WTC11 (cell line): ENCODE measurements at regions not wholly inside any gene's neighbourhood (a gene's known extent, or its start where the extent isn't known, plus 50 kb on each side); places are given as distances from the start of the nearest gene placed in this dataset.

Source experiments
- ATAC-seq: fragments of 200-7000 bp; cut with Tn5 transposase; 2 replicates; pipeline ENCODE4 v1.10.0; 2021; ENCODE audit warnings: mild to moderate bottlenecking, moderate library complexity
- CTCF ChIA-PET: fragments of 300-600 bp; sonication (Branson Sonifier 250); formaldehyde crosslinking; loops from one replicate; lab custom pipeline; 2021; ENCODE audit warnings: antibody characterized with exemption; lab: Charles Lee
- POLR2A ChIA-PET: fragments of 350-600 bp; sonication (Branson Sonifier 250); formaldehyde crosslinking; loops from one replicate; lab custom pipeline; 2021; ENCODE audit warnings: antibody characterized with exemption; lab: Charles Lee
- DNase-seq: peaks from one replicate; pipeline ENCODE4 v3.0.0; 2021; ENCODE audit warnings: low spot score
- H3K27ac Mint-ChIP-seq: 2 replicates; pipeline ENCODE4 v1.8.0; 2021; ENCODE audit warnings: mixed read lengths
- H3K27me3 Mint-ChIP-seq: 2 replicates; pipeline ENCODE4 v1.8.0; 2021; ENCODE audit warnings: low read depth, mild to moderate bottlenecking, moderate library complexity, mixed read lengths
- H3K36me3 Mint-ChIP-seq: 2 replicates; pipeline ENCODE4 v1.8.0; 2021; ENCODE audit warnings: mixed read lengths
- H3K4me1 Mint-ChIP-seq: 2 replicates; pipeline ENCODE4 v1.8.0; 2022; ENCODE audit warnings: mixed read lengths
- H3K4me3 Mint-ChIP-seq: 2 replicates; pipeline ENCODE4 v1.8.0; 2021; ENCODE audit warnings: mild to moderate bottlenecking, moderate library complexity, mixed read lengths
- H3K9me3 Mint-ChIP-seq: 2 replicates; pipeline ENCODE4 v1.8.0; 2021; ENCODE audit warnings: mixed read lengths
- CREM ChIP-seq: sonication (generic); formaldehyde crosslinking; IDR thresholded peaks from 2 replicates; pipeline ENCODE4 v1.8.1; 2022; ENCODE audit warnings: mild to moderate bottlenecking, missing genetic modification reagents, moderate library complexity
- EMX1 ChIP-seq: fragments of 250-450 bp; sonication (Bioruptor Pico); IDR thresholded peaks from 2 replicates; pipeline ENCODE4 v1.8.0; 2021; ENCODE audit warnings: mild to moderate bottlenecking
- ETV6 ChIP-seq: sonication (generic); formaldehyde crosslinking; IDR thresholded peaks from 2 replicates; pipeline ENCODE4 v1.8.1; 2022; ENCODE audit warnings: mild to moderate bottlenecking, missing genetic modification reagents
- FOXK1 ChIP-seq: sonication (generic); formaldehyde crosslinking; IDR thresholded peaks from 2 replicates; pipeline ENCODE4 v1.8.0; 2022; ENCODE audit warnings: mild to moderate bottlenecking, moderate library complexity, missing genetic modification reagents
- FOXP1 ChIP-seq: sonication (generic); formaldehyde crosslinking; IDR thresholded peaks from 2 replicates; pipeline ENCODE4 v1.8.0; 2022; ENCODE audit warnings: missing genetic modification reagents, mild to moderate bottlenecking, moderate library complexity, borderline replicate concordance
- GTF2I ChIP-seq: fragments of 250-450 bp; sonication (Bioruptor Pico); conservative IDR thresholded peaks from 2 replicates; pipeline ENCODE4 v1.4.0; 2021; ENCODE audit warnings: mild to moderate bottlenecking
- HMGA2 ChIP-seq: fragments of 250-450 bp; sonication (Bioruptor Pico); IDR thresholded peaks from 2 replicates; pipeline ENCODE4 v1.4.0; 2021; ENCODE audit warnings: mild to moderate bottlenecking, moderate library complexity
- IRF2 ChIP-seq: sonication (generic); formaldehyde crosslinking; IDR thresholded peaks from 2 replicates; pipeline ENCODE4 v1.8.0; 2022; ENCODE audit warnings: low read depth, missing genetic modification reagents, borderline replicate concordance
- KAT7 ChIP-seq: sonication (generic); formaldehyde crosslinking; IDR thresholded peaks from 2 replicates; pipeline ENCODE4 v1.8.1; 2023; ENCODE audit warnings: missing genetic modification reagents, mild to moderate bottlenecking, borderline replicate concordance
- NR2C2 ChIP-seq: sonication (generic); formaldehyde crosslinking; IDR thresholded peaks from 2 replicates; pipeline ENCODE4 v1.8.0; 2022; ENCODE audit warnings: mild to moderate bottlenecking, missing genetic modification reagents
- PRRX2 ChIP-seq: fragments of 250-450 bp; sonication (Bioruptor Pico); IDR thresholded peaks from 2 replicates; pipeline ENCODE4 v1.8.0; 2021; ENCODE audit warnings: mild to moderate bottlenecking
- SMAD4 ChIP-seq: sonication (generic); formaldehyde crosslinking; IDR thresholded peaks from 2 replicates; pipeline ENCODE4 v1.8.0; 2022; ENCODE audit warnings: mild to moderate bottlenecking, missing genetic modification reagents
- SP1 ChIP-seq: sonication (generic); formaldehyde crosslinking; conservative IDR thresholded peaks from 2 replicates; pipeline ENCODE4 v1.8.1; 2022; ENCODE audit warnings: missing genetic modification reagents
- TEAD1 ChIP-seq: sonication (generic); formaldehyde crosslinking; IDR thresholded peaks from 2 replicates; pipeline ENCODE4 v1.8.0; 2022; ENCODE audit warnings: mild to moderate bottlenecking, missing genetic modification reagents
- USF1 ChIP-seq: sonication (generic); formaldehyde crosslinking; IDR thresholded peaks from 2 replicates; pipeline ENCODE4 v1.8.0; 2022; ENCODE audit warnings: mild to moderate bottlenecking, missing genetic modification reagents
- ZMAT4 ChIP-seq: fragments of 250-450 bp; sonication (Bioruptor Pico); IDR thresholded peaks from 2 replicates; pipeline ENCODE4 v1.9.0; 2021; ENCODE audit warnings: mild to moderate bottlenecking
- ZNF232 ChIP-seq: sonication (generic); formaldehyde crosslinking; IDR thresholded peaks from 2 replicates; pipeline ENCODE4 v1.8.0; 2022; ENCODE audit warnings: mild to moderate bottlenecking, missing genetic modification reagents
- ZNF532 ChIP-seq: fragments of 250-450 bp; sonication (Bioruptor Pico); IDR thresholded peaks from 2 replicates; pipeline ENCODE4 v1.9.0; 2021; ENCODE audit warnings: mild to moderate bottlenecking, borderline replicate concordance
- TF ChIP-seq, protein P1 (sequence below): sonication (generic); formaldehyde crosslinking; IDR thresholded peaks from 2 replicates; pipeline ENCODE4 v1.8.1; 2022; ENCODE audit warnings: missing genetic modification reagents, borderline replicate concordance
- TF ChIP-seq, protein P2 (sequence below): sonication (generic); formaldehyde crosslinking; IDR thresholded peaks from 2 replicates; pipeline ENCODE4 v1.8.0; 2022; ENCODE audit warnings: missing genetic modification reagents
- TF ChIP-seq, protein P3 (sequence below): fragments of 250-450 bp; sonication (Bioruptor Pico); conservative IDR thresholded peaks from 2 replicates; pipeline ENCODE4 v1.9.0; 2021; ENCODE audit warnings: mild to moderate bottlenecking
- TF ChIP-seq, protein P4 (sequence below): sonication (generic); formaldehyde crosslinking; IDR thresholded peaks from 2 replicates; pipeline ENCODE4 v1.8.0; 2022; ENCODE audit warnings: mild to moderate bottlenecking, missing genetic modification reagents

GRCh38 chrY:15577886-15578285, 1053.6 kb downstream of the NLGN4Y start:
- 0 out of 2 replicates have a peak, but pooled peaks cover 2% of the 10 kb centered on the region for H3K27me3 Mint-ChIP-seq
- ChIA-PET POLR2A (no interaction called here), CTCF (no interaction called here)
- peaks cover 14% of the 10 kb centered on the region for H3K4me1 Mint-ChIP-seq
- H3K36me3 Mint-ChIP-seq: peaks cover 6% of the 10 kb centered on the region; the same call in 1 of the 2 replicates
- DNase-seq (no peak), ATAC-seq (no peak)
- no peak overlapping the region for H3K4me3 Mint-ChIP-seq
- peaks cover 15% of the 10 kb centered on the region for H3K9me3 Mint-ChIP-seq
- H3K27ac Mint-ChIP-seq: no peak overlapping the region
- TF ChIP-seq ZMAT4 (CRISPR knock-in tag): no peak
- no peak for TF ChIP-seq EMX1 (CRISPR knock-in tag)
- TF ChIP-seq PRRX2 (CRISPR knock-in tag): no peak
- no peak for TF ChIP-seq USF1 (CRISPR knock-in tag)
- TF ChIP-seq, protein P1, sequence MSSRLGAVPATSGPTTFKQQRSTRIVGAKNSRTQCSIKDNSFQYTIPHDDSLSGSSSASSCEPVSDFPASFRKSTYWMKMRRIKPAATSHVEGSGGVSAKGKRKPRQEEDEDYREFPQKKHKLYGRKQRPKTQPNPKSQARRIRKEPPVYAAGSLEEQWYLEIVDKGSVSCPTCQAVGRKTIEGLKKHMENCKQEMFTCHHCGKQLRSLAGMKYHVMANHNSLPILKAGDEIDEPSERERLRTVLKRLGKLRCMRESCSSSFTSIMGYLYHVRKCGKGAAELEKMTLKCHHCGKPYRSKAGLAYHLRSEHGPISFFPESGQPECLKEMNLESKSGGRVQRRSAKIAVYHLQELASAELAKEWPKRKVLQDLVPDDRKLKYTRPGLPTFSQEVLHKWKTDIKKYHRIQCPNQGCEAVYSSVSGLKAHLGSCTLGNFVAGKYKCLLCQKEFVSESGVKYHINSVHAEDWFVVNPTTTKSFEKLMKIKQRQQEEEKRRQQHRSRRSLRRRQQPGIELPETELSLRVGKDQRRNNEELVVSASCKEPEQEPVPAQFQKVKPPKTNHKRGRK (CRISPR knock-in tag): no peak
- no peak for TF ChIP-seq GTF2I (CRISPR knock-in tag)
- TF ChIP-seq SMAD4 (CRISPR knock-in tag): no peak
- TF ChIP-seq, protein P2, sequence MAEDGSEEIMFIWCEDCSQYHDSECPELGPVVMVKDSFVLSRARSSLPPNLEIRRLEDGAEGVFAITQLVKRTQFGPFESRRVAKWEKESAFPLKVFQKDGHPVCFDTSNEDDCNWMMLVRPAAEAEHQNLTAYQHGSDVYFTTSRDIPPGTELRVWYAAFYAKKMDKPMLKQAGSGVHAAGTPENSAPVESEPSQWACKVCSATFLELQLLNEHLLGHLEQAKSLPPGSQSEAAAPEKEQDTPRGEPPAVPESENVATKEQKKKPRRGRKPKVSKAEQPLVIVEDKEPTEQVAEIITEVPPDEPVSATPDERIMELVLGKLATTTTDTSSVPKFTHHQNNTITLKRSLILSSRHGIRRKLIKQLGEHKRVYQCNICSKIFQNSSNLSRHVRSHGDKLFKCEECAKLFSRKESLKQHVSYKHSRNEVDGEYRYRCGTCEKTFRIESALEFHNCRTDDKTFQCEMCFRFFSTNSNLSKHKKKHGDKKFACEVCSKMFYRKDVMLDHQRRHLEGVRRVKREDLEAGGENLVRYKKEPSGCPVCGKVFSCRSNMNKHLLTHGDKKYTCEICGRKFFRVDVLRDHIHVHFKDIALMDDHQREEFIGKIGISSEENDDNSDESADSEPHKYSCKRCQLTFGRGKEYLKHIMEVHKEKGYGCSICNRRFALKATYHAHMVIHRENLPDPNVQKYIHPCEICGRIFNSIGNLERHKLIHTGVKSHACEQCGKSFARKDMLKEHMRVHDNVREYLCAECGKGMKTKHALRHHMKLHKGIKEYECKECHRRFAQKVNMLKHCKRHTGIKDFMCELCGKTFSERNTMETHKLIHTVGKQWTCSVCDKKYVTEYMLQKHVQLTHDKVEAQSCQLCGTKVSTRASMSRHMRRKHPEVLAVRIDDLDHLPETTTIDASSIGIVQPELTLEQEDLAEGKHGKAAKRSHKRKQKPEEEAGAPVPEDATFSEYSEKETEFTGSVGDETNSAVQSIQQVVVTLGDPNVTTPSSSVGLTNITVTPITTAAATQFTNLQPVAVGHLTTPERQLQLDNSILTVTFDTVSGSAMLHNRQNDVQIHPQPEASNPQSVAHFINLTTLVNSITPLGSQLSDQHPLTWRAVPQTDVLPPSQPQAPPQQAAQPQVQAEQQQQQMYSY (CRISPR knock-in tag): no peak
- TF ChIP-seq SP1 (CRISPR knock-in tag): no peak
- no peak for TF ChIP-seq ZNF532 (CRISPR knock-in tag)
- no peak for TF ChIP-seq KAT7 (CRISPR knock-in tag)
- no peak for TF ChIP-seq CREM (CRISPR knock-in tag)
- TF ChIP-seq FOXK1 (CRISPR knock-in tag): no peak
- no peak for TF ChIP-seq ZNF232 (CRISPR knock-in tag)
- TF ChIP-seq NR2C2 (CRISPR knock-in tag): no peak

- POLR2A ChIA-PET: no interaction called here
- TF ChIP-seq TEAD1 (CRISPR knock-in tag) (no peak), NR2C2 (CRISPR knock-in tag) (no peak), IRF2 (CRISPR knock-in tag) (no peak), FOXP1 (CRISPR knock-in tag) (no peak), ETV6 (CRISPR knock-in tag) (no peak), HMGA2 (CRISPR knock-in tag) (no peak), KAT7 (CRISPR knock-in tag) (no peak)
- TF ChIP-seq, protein P3, sequence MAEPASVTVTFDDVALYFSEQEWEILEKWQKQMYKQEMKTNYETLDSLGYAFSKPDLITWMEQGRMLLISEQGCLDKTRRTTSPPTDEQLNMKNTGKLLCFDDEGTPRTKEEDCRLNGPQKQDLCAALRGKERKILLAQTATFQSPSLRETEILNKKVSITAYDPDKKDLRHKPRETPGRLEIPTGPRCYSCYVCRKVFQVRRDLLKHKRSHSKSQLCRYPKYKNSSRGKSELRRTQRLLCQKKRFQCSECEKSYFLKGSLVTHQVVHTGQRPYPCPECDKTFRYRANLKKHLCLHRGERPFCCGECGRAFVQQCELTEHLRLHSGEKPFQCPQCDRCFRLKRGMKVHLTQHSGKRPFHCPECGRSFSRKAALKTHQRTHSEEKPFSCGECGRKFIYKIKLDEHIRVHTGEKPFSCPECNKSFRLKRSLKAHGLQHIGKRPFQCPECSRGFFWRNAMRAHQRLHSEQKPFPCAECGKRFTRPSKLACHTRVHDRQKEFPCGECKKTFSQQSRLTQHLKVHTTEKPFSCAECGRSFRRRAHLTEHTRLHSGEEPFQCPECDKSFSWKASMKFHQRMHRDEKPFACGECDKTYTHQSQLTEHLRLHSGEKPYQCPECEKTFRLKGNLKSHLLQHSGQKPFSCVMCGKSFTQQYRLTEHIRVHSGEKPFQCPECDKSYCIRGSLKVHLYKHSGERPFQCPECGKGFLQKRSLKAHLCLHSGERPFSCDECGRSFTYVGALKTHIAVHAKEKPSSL: no peak
- TF ChIP-seq, protein P4, sequence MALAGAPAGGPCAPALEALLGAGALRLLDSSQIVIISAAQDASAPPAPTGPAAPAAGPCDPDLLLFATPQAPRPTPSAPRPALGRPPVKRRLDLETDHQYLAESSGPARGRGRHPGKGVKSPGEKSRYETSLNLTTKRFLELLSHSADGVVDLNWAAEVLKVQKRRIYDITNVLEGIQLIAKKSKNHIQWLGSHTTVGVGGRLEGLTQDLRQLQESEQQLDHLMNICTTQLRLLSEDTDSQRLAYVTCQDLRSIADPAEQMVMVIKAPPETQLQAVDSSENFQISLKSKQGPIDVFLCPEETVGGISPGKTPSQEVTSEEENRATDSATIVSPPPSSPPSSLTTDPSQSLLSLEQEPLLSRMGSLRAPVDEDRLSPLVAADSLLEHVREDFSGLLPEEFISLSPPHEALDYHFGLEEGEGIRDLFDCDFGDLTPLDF: no peak
Measured at GRCh38 chrY:15578761-15579160, 1054.4 kb downstream of the NLGN4Y start.

More at GRCh38 chrY:15578761-15579160, 1054.4 kb downstream of the NLGN4Y start:
- Mint-ChIP-seq H3K27me3 (0 out of 2 replicates have a peak, but pooled peaks cover 2% of the 10 kb centered on the region), H3K27ac (no peak overlapping the region), H3K4me3 (no peak overlapping the region), H3K36me3 (peaks cover 6% of the 10 kb centered on the region; the same call in 1 of the 2 replicates), H3K4me1 (peaks cover 14% of the 10 kb centered on the region), H3K9me3 (peaks cover 15% of the 10 kb centered on the region)
- CTCF ChIA-PET: interaction anchor here (1.0 kb wide), 1 partner anchor 68 kb away, joined by 3 read pairs; no protein-coding TSS in a partner anchor
- DNase-seq (no peak), ATAC-seq (no peak)
